Embryonic facial prominence (tissue), 1 donor: ENCODE measurements at regions not wholly inside any gene's neighbourhood (a gene's known extent, or its start where the extent isn't known, plus 50 kb on each side); places are given as distances from the start of the nearest gene placed in this dataset.
"Not testable (repeated sequence)": the region's sequence is repeated elsewhere in the genome, so short reads cannot be mapped to it uniquely, and the experiment has no call there.

Experiments used
- DNase-seq: peaks from one replicate; pipeline ENCODE4 v3.0.0-alpha.2; 2016; ENCODE audit errors: extremely low spot score

DNA sequence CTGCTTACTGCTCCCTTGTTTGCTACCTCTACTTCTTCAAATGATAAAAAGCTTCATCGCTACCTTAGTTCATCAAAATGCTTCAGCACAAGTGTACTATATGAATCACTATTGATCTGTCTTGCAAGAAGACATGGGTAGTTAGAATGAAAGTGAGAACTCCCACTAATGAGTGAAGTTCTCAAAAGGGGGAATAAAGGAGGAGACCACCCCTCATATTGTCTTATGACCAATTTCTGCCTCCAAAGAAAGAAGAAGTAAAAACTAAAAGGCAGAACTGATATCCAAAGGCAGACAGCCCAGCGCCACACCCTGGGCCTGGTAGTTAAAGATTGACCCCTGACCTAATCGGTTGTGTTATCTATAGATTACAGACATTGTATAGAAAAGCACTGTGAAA is 63.4 kb upstream of the RAP1B start:
- DNase-seq = not testable (repeated sequence)

DNA sequence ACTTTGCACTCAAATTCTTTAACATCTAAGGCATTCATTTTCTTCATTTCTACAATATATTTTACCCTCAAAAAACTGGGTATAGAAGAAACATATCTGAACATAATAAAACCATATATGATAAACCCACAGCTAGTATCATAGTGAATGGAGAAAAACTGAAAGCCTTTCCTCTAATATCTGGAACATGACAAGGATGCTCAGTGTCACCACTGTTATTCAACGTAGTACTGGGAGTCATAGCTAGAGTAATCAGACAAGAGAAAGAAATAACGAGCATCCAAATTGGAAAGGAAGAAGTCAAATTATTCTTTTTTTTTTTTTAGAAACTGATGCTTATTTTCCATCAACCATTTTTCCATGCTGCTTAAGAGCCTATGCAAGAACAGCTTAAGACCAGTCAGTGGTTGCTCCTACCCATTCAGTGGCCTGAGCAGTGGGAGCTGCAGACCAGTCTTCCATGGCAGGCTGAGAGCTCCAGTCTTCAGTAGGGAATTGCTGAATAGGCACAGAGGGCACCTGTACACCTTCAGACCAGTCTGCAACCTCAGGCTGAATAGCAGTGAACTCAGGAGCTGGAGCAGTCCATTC is 58.0 kb upstream of the RAP1B start:
- not testable (repeated sequence) for DNase-seq

DNA sequence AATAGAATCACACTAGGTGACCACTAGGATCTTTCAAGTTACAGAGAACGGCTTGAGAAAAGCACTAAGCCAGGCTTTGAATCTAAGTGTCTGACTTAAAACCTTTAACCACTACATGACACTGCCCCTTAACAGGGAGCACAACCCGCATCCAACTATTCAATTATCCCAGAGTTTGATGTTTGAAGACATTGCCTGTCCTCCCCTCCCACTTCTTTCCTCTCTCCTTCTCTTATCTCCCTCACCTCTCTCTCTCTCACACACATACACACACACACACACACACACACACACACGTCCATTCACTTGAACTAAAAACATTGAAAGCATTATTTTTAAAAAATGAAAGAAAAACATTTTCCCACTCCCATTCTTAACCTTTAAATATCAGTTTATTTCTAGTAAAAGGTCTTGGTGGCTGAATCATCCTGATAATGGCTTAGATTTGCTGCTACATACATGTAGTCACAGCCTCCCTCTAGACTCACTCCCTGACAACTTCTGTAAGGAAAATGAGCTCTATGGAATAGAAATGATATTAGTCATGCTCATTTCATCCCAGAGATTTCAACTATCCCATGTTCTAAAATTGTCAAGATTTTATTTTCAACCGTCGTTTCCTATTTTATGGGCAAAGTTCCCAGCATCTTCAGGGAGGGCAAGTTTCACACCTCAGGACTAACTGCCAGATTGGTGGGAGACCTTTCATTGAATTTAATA is 53.5 kb upstream of the RAP1B start:
- DNase-seq = no peak

DNA sequence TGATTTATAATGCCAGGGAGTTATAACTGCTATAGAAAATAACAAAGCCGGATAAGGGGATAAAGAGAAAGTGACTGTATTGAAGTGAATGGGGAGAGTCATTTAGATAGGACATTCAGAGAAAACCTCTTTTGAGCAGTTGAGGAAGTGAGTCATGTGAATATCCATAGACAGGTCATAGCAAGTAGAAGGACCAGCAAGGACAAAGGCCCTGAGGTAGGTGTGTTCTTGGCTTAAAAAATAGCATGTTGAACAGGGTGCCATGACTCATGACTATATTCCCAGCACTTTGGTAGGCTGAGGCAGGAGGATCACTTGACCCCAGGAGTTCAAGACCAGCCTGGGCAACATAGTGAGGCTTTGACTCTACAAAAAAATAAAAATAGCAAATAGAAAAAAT is 51.5 kb upstream of the RAP1B start:
- no peak for DNase-seq

DNA sequence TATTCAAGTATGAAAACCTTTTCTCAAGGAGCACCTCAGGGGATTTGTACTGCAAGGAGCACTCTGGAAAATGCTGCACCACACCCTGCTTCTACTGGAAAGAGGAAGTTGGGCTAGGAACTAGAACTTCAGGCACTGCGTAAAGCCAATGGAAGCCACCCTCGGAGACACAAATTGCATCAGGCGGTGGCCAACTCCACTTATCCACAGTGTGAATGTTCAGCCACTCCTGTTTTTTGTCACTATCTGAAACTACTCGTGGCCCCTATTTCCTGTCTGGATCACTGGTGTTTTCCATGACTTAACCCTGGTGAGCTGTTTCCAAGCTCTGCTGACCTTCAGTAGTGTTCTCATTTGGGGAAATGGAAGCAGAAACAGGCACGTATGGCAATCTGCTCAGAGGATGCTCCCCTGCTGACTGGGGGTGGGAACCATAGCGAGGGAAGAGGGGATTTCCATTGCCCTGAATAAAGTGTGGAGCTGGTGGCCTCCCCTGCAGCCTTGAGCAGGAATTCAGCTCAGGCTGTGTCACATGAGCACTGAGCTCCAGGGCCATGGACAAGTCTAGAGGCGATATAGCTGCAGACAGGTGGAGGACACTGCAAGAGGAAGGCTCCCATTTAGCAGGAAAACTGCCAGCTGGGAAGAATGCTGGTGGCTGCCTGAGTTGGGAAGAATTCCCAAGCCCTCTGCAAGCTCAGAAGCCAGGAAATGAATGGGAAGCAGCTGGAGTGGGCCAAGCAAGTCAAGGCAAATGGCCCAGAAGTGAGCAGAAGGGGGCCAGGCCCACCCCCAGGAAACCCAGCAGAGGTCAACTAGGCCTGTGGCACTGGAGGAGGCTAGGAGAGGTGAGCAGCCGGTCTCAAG is 50.5 kb upstream of the RAP1B start:
- no peak for DNase-seq

DNA sequence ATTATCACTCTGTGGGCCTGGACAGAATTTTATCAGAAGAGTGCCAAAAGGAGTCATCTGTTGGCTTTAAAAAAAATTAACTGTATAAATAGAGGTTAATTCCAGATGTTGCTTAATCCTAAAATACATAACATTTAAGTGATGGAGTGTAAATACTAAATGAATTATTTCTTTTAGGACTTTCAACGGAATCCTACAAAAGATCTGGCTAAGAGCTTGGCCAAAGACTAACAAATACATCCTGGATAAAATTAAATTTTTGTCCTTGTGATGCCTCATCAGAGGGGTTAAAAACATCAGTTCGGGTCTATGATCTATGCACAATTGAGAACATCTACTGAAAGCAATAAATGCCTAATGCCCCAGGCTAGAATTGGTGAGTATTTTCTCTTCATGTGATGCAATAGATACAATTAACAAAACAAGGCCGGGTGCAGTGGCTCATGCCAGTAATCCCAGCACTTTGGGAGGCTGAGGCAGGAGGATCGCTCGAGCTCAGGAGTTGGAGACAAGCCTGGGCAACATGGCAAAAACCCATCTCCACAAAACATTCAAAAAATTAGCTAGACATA is 49.8 kb upstream of the RAP1B start:
- no peak for DNase-seq
